HG03066 (cell line): ENCODE measurements at regions not wholly inside any gene's neighbourhood (a gene's known extent, or its start where the extent isn't known, plus 50 kb on each side); places are given as distances from the start of the nearest gene placed in this dataset.
A peak's percentile ranks its signal among the peaks of the same experiment; 100 is the strongest.

Experiments used
- ATAC-seq: cut with Tn5 transposase; IDR thresholded peaks from one replicate; pipeline ENCODE4 v1.9.1; 2021; ENCODE audit warnings: low read depth; ENCODE audit not compliant: unreplicated experiment

DNA sequence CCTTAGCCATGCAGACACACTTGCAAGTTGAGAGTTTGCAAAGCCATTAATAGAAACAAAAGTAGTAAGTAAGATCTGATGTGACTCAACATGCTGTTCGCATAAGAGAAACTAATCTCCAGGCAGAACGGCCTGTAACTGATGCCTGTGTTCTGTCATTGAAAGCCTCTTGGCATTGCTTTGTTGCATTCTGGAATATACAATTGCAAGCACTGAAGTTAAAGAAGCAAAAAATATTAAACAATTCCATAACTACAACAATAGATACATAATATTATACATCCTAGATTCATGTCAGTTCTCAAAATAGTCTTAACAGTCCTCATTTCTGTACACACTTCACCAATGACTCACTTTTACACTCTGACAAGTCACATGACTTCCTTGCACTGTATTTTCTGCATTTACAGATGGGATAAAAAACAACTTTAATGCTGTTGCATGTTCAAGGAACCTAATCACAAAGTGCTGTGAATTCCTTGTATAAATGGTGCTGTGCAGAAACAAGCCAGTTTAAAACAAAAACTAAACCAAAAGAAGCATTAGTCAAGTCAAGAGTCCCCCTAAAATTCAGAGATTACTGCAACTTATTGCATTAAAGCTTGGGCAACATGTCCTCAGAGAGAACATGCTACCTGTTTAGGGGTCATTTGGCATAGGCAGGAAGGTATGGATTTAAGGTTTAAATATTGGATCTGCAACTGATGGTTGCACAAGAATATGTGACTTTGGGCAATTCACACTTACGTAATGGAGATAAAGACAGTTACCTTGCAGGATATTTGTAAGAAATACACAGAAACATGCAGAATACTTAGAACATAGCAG is 79.5 kb upstream of the SERP2 start:
- no peak for ATAC-seq

DNA sequence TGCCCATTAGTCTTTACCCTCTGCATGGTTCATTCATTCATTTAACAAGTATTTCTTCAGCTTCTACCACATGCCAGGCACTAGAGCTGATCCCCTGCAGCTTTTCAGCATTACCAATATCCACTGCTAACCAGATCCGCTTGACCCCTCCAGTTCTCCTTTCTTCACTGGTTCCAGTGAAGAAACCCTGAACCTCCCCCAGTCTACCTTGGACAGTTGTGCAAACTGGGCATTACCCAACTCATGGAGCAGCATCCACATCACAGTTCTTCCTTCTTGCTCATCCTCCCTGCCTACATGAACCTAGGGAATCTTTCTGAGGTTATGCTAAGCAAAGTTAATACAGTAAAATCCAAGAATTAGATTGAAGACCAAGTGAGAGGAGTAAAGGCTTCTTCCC is 78.7 kb upstream of the SERP2 start:
- no peak for ATAC-seq

DNA sequence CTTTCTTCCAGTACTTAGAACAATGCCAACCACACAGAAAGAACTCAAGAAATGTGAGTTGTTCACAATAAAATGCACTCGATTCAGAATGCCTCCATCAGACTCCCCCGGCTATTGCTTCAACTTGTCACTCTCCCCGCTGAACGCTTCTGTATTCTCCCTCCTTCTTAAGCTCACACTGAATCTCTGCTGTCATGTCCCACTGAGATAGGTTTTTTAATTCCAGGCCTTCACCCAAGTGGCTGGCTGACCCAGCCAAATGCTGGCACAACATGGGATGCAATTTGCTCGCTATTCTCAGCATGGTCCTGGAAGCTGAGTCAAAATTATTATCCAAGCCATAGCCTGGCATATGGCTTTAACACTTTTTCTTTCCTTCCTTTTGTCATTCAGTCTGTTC is 76.8 kb upstream of the SERP2 start:
- no peak for ATAC-seq

DNA sequence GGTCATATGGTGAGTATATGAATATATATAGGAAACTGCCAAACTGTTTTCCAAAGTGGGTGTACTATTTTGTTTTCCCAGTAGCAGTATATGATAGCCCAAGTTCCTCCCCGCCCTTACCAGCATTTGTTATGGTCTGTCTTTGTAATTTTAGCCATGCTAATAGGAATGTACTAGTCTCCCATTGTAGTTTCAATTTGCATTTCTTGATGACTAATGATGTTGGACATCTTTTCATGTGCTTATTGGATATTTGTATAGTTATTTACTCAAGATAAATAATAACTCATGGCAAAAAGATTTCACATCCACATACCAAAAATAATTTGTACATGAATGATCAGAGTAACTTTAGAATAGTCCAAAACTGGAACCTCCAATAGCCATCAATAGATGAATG is 75.3 kb upstream of the SERP2 start:
- ATAC-seq = no peak

DNA sequence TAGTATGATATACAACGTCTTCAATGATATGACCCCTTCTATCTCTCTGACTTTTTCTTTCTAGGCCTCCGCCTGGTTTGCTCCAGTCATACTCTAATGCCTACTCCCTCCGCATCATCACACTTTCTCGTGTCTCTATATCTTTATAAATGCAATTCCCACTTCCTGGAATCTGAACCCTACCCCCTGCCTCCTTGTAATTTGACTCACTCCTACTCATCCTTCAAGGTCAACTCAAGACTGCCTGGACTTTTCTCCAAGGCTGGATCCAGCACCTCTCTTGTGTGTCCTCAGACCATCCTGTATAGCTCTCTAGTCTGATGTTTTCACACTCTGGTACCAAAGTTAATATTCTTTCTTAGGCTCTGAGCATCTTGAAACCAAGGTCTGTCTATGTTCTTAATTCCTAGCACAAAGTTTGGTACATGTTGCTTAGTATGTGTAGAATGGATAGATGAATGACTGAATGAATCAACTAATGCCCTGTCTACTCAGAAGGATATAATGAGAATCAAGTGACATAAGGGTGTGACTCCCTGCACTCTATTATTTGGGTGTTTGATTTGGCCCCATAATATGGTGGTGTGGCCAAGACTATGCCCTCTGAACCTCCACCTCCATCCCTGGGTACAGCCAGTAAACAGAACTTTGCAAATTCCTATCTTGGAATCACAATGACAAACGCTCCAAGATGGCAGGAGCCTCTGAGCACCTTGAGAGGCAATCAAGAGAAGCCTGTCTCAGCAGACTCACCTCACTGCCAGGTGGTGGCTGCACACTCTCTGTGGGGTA is 74.3 kb upstream of the SERP2 start:
- no peak for ATAC-seq

DNA sequence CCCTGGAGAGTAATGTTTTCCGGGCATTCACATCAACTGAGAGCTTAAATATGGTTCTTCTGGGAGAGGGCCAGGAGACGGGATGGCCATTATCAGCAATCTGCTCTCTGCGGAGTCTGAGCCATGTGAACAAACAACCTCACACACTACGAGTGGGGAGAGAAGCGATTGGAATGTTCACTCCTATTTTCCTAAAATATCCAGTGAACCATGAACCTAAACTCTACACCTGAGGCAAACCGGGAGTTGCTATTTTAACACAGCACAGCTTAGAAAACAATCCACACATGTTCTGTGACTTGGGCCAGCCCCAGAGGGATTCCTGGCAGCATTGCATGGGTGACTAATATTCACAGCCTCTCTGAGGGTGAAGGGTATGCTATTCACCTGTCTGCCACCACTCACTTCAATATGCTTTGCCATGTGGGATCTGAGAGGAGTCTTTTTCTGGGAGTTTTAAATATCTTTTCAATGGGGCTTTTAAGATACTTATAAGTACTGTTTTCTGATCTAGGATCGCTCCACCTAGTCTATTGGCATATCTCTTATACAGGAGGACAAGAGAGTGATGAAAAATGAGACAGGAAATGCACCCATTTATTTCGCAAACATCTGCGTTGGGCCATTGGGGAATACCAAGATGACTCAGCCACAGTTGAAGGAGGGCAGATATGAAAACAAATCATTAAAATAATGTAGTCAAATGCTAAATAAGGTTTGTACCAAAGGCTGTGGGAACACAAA is 72.6 kb upstream of the SERP2 start:
- ATAC-seq = peak; percentile 61

DNA sequence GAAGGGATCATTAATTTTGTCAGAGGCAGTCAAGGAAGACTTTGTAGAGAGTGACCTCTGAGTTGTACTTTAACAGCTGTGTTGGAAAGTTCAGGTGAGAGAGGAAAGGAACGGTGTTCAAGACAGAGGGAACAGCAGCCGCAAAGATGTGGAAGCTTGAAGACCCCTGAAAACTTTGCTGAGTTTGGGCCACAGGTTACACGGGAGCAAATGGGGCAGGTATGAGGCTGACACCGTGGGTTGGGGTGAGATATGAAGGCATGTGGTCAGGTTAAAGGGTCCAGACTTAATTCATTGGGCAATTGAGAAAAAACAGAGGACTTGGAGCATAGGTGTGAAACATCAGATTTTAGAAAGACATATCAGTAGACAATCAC is 72.0 kb upstream of the SERP2 start:
- ATAC-seq = no peak

DNA sequence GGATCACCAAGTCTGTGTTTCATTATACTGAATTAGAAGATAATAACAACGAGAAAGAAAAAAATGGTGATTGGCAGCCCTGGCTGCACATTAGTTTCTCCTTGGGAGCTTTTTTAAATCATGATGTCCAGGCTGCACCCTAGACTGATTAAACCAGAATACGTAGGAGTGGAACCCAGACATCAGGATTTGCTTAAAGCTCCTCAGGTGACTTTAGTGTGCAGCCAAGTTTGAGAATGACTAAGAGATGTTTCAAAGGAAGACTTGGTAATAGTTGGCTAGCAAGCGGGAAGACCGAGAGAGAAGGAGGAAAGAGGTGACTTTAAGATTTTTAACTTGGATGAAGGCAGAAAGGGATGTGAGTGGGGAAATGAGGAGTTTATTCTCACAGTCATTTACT is 71.4 kb upstream of the SERP2 start:
- ATAC-seq = no peak

DNA sequence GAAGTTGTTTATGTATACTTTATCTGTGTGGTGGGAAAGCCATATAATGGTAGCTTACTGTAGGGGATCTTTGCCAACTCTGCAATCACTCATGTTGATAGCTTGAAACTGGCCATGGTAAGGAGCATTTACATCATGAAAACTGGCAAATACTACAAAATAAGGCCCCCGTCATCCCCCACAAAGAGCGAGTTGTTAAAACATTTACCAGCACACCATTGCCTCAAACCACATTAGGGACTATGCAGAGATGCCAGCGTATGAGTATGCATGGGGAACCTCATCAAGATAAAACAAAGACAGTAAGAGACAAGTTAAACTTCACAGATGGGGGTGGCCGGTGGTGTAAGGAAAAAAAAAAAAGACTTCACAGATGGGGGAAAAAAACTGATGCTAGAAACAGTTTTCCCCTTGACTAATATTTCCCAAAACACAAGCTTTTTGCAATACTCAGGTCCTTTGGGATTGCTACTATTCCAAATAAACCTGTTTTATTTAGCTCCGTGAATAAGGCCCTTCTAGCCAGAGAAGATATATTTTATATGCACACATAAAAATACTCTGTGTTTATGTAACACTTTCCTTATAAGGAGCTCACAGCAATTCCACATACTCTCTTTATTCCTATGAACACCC is 70.6 kb upstream of the SERP2 start:
- ATAC-seq = no peak

DNA sequence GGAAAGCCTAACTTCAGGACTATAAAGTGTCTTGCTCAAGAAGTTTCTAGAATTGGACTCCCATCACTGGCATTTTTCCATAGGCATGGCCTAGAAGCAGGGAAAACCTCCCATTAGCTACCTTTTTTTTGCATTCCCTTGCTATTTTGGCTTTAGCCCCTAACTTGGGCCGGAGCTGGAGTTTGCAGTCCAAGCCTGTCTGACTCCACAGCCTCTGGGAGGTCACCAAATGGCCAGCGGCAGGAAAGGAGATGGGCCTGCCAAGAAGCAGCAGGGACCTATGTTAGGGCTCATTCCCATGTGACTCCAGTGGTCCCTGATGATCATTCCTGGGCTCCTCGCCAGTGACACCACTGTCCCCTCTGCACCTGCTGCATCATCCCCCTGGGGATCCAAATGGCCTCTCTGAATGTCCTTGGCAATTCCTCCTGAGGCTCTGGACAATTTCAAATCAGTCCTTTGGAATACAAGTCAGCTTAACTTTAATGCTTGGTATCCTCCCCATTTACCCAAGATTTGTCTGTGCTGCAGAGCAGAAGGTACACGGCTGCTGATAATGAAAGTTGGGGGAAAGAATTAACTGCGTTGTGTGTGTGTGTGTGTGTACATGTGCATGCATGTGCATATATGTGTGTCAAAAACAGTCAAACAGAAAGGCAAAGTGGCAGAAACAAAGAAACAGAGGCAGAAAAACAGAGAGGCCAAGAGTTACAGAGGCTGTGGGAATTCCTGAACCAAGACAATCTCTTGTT is 69.8 kb upstream of the SERP2 start:
- no peak for ATAC-seq

DNA sequence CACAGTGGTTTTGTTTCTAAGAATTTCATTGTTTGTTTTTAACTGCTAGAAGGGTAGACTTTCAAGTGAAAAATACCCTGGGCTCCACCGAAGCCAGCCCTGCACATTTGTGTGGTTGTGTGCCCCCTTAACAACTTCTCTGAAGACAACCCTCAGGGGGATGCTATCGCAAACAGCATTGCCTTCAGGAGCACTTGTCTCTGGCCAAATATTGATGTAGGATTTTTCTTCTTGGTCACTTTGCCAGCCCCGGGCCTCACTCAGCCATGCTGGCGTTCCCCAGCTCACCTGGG is 69.2 kb upstream of the SERP2 start:
- no peak for ATAC-seq

DNA sequence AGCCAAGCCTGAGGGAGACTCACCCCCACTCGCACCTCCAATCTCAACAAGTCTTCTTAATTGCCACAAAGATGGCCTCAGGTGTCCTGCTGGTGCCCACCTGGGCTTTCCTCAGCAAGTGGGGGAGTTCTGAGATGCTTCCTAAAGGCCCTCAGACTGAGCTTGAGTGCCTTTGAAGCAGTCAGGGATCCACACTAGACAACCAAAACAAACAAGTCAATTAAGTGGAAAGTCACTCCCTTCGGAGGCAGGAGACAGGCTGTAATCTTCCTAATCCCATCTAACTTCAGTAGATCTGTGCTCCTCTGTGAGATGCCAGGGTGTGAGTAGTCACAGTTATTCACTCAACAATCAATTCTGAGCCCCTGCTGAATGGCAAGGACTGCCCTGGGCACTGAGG is 68.3 kb upstream of the SERP2 start:
- no peak for ATAC-seq

DNA sequence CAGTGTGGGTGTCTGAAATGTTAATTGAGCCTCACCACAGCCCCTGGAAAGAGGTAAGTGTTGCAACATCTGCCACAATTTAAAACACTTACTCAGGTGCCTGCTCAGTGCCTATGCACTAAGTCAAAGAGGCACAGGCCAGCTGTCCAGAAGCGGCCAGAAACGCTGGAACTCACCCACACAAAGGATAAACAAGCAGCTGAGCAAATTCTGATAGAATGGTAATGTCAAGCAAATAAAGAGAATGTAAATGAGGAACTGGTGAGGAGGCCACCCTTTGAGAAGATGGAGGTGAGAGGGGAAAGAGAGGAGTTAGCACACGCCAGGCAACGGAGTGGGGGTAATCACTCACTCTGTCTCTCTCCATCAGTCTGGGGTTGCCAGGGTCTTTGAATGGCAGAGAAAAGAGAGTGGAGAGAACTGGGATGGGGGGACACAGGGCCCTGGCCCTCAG is 67.7 kb upstream of the SERP2 start:
- no peak for ATAC-seq

DNA sequence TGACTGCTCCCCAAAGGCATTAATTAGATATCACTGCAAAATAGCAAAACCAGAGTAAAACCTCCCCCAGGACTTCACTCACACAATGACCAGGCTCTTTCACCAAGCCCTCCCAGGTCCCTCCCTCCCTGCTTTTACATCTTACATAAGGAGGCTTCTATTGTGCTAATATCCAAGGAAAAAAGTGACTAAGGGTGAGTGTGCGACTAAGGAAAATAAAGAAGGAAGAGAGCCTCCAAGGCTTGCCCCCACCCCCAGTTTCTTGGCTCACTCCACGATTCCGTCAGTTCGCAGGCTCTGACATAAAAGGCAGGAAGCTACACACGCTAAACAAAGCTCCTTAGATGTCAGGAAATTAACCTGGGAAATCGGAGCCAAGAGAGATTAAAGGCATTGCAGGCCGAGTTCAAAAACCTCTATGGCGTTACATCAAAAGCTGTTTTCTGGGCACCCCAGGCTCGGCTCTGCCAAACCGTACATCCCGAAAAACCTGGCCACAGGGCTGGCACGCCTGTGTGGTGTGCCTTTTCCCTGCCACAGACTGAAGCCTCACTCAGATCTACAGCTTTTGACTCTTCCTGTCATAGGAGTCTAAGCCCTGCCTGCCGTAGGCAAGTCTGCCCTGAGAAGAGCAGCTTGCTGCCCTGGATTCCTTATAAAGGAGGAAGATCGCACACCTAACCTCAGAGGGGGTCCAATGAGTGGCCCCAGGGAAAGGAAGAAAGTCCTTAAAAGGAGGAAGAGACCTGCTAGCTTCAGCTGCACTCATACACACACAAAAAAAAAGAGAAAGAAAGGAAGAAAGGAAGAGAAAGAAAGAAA is 67.0 kb upstream of the SERP2 start:
- no peak for ATAC-seq

DNA sequence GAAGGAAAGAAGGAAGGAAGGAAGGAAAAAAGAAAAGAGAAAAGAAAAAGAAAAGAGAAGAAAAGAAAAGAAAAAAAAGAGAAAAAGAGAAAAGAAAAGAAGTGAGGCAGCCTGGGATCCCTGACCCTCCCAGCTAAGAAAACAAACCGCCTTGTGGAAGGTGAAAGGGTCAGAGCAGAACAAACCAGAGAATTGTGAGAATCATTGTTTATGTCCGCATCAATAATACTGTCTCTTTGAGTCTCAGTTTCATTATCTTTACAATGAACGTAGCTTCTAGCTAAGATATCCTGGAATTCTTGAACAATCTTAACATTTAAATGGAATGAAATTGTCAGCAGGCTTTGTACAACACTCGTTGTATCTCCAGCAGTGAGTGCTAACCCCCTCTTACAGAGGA is 66.4 kb upstream of the SERP2 start:
- no peak for ATAC-seq

DNA sequence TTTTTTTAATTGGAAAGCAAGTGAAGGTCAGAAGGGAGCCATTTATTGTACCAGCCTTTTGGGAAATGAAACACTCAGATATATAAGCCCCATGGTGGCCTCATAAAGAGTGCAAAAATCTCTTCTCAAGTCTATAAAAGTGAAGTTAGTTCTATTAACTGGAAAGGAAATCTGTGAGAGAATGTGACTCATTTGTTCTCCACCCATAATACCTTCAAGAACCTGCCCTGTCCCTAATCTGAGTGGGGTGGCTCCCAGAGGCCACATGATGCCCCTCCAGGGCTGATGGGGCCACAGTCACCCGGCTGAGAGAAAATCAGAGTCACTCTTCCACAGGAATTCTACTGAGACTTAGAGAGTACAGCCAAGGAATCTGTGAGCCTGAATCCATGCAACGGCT is 65.8 kb upstream of the SERP2 start:
- no peak for ATAC-seq

DNA sequence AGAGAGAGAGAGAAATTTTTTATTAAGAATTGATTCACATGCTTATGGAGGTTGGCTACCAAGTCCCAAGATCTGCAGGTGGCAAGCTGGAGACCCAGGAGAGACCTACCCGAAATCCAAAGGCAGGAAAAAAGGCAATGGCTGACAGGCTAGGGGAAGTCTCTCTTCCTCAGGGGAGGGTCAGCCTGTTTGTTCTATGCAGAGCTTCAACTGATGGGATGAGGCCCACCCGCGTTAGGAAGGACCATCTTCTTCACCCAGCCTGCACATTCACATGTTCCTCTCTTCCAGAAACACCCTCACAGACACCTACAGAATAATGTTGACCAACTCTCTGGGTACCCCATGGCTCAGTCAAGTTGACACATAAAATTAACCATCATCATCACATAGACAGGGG is 65.3 kb upstream of the SERP2 start:
- ATAC-seq = no peak

DNA sequence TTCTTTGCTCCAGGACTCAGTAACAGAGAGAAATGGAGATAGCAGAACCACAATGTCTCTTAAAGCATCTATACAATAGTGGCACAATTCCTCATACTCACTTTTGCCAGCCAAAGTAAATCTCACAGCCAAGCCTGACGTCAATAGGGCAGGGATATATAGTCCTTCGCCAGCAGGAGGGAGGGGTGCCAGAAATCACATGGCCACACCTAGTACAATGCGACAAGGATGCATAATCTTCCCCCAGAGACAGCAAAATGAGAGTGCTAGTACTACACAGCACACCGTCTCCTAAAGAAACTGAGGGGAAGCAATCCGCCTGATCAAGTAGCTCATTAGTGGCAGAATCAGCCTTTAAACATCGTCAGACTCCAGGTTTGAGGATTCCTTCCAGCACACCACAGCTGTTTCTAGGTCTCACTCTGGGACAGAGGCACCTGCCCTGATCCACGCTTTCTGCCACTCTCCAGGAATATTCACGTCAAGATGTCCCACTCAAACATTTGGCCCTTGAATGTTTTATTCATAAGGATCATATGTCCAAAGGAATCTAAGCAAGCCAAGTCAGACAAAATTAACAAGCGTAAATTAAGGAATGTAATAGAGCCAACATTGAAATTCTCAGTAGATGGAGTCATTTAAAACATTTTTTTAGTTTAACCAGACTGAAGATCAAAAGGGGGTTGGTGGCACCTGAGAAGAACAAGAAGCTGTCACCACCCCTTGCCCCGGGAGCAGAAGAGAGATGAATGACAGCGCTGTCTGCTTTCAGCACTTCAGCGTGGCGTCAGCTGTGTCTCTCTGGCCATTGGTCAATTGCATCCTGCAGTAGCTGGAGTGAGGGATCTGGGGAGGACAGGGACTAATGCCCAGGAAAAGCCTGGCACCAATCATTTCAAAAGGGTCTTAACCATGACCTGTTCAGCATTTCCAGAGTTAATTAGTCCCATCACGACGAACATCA is 63.5 kb upstream of the SERP2 start:
- ATAC-seq = no peak
